NCI-H1048 (cell line): ENCODE measurements at regions not wholly inside any gene's neighbourhood (a gene's known extent, or its start where the extent isn't known, plus 50 kb on each side); places are given as distances from the start of the nearest gene placed in this dataset.
"Not testable (repeated sequence)": the region's sequence is repeated elsewhere in the genome, so short reads cannot be mapped to it uniquely, and the experiment has no call there.

Experiments
- DNase-seq: peaks from one replicate; lab custom pipeline; 2025; lab: John Stamatoyannopoulos, UW

- no peak for DNase-seq
These were observed 640.3 kb downstream of the SLC6A15 start for GRCh38 chr12:84272324-84272723.

GRCh38 chr12:84270470-84271140 lies 642.0 kb downstream of the SLC6A15 start:
- no peak for DNase-seq

GRCh38 chr12:84247931-84248330 lies 664.7 kb downstream of the SLC6A15 start:
- DNase-seq, result no peak

DNA sequence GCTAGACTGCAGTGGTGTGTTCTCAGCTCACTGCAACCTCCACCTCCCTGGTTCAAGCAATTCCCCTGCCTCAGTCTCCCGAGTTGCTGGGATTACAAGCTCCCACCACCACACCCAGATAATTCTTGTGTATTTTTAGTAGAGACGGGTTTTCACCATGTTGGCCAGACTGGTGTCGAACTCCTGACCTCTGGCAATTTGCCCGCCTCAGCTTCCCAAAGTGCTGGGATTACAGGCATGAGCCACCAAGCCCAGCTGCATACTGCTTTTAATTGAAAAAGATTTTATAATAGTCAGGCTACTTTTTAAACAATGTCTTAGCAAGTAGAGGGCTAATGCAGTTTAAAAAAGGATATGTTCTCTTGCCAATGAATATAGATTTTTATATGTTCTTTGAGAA lies 668.9 kb downstream of the SLC6A15 start:
- no peak for DNase-seq

GRCh38 chr12:84222841-84223240 lies 689.8 kb downstream of the SLC6A15 start:
- no peak for DNase-seq

DNA sequence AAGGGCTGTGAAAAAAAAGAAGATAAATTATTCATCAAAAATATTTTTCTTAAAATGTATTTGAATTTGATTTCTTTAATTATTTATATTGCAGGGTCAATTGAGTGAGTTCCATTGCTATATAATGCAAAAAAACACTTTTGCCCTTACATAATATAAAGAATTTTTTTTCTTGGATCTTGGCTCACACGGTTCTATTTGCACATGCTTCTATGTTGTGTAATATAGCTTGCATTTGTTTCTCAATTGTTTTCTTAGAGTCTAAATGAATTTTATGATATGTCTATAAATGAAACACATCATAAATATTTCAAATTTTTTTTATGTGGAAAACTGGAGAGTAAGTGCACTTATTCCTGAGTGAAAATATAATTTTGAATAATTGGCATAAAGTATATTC lies 694.2 kb downstream of the SLC6A15 start:
- no peak for DNase-seq

DNA sequence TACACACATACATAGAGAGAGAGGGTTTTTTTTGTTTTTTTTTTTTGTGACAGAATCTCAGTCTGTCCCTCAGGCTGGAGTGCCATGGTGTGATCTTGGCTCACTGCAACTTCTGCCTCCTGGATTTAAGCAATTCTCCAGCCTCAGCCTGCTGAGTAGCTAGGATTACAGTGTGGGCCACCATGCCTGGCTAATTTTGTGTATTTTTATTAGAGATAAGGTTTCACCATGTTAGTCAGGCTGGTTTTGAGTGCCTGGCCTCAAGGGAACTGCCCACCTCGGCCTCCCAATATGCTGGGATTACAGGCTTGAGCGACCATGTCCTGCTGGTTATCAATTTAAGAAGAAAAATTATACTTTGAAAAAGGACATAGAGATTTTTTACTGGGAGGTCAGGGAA lies 710.6 kb downstream of the SLC6A15 start:
- no peak for DNase-seq

- no peak for DNase-seq
These were observed 714.2 kb downstream of the SLC6A15 start for GRCh38 chr12:84198294-84198946.

DNA sequence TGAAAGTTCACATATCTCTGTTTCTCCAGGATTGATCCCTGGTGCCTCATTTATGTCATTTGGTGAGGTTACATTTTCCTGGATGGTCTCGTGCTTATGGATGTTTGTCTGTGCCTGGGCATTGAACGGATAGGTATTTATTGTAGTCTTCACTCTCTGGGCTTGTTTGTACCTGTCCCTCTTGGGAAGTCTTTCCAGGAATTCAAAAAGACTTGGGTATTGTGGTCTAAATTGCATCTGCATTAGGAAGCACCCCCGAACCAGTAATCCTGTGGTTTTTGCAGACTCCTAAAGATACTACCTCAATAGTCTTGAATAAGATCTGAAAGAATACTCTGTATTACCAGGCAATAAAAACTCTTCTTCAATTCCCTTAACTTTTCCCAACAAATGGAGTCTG lies 720.8 kb downstream of the SLC6A15 start:
- no peak for DNase-seq

DNA sequence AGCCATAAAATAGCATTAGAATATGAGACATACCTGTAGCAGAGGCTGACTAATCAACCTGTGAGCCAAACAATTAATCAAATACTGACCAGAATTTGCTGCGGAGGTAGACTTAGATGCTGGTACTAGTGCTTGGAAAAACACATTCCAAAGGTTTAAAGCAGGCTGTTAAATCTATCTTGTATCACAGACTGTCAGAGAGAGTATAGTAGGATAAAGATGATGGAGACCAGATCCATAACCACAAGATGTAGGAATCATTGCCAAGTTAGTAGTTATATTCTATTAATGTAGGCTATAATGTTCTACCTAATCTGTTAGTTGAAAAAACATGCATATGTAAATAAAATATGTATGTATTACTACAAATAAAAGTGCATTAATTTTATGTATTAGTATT lies 726.2 kb downstream of the SLC6A15 start:
- DNase-seq, result no peak

DNA sequence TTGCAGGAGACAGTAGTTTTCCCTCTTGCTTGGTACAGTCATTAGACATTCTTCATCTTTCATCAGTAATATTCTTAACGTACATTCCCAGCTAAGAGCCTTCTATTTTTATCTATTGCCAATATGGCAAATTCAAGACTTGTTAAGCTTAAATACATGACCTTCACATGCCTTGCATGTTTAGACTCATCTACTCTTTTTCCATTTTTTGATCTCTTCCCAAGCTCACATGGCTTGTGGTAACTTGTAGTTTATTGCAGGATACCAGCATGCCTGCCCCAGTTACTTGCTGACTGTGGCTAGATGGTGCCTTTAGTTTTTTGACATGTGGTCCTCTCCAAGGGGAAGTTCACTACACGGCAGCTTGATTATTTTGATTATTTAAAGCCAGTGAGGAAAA lies 729.0 kb downstream of the SLC6A15 start:
- DNase-seq, result no peak

GRCh38 chr12:84174115-84174514 lies 738.5 kb downstream of the SLC6A15 start:
- DNase-seq, result no peak

- no peak for DNase-seq
These were observed 739.7 kb downstream of the SLC6A15 start for GRCh38 chr12:84172823-84173424.

- no peak for DNase-seq
These were observed 745.8 kb downstream of the SLC6A15 start for GRCh38 chr12:84166812-84167211.

- DNase-seq, result no peak
These were observed 746.5 kb downstream of the SLC6A15 start for GRCh38 chr12:84165998-84166571.

GRCh38 chr12:84161296-84161695 lies 751.3 kb downstream of the SLC6A15 start:
- DNase-seq, result no peak

- DNase-seq, result no peak
These were observed 753.3 kb downstream of the SLC6A15 start for GRCh38 chr12:84159260-84159659.

DNA sequence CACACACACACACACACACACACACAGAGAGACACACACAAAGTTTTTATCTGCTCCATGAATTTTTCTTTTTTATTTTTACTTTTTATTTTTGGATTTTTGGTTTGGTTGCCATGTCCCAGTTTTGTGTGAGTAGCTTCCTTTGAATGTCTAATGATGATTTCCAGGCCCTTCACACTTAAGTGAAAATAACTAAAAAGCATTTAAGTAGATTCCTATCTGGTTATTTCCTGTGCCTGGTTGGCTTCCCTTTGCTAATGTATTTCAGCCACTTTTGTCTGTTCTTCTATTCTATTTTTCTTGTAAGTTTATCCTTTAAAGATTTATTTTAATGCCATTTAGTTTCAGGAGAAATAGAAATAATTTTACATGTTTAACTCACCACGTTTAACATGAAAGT lies 755.4 kb downstream of the SLC6A15 start:
- no peak for DNase-seq

- not testable (repeated sequence) for DNase-seq
These were observed 757.3 kb downstream of the SLC6A15 start for GRCh38 chr12:84154991-84155930.

GRCh38 chr12:84154439-84154990 lies 758.1 kb downstream of the SLC6A15 start:
- DNase-seq, result not testable (repeated sequence)

- DNase-seq, result no peak
These were observed 762.4 kb downstream of the SLC6A15 start for GRCh38 chr12:84150201-84150600.

- DNase-seq, result no peak
These were observed 764.3 kb downstream of the SLC6A15 start for GRCh38 chr12:84148335-84148734.
